NCI-H510A treated with DMSO at 0.1 percent for 48 hours (cell line): ENCODE measurements at regions not wholly inside any gene's neighbourhood (a gene's known extent, or its start where the extent isn't known, plus 50 kb on each side); places are given as distances from the start of the nearest gene placed in this dataset.

Experiments used
- DNase-seq: peaks from one replicate; lab custom pipeline; 2025; lab: John Stamatoyannopoulos, UW

GRCh38 chr17:79246225-79247190 lies 171.9 kb downstream of the ENGASE start:
- DNase-seq = no peak

GRCh38 chr17:79244665-79245064 lies 170.0 kb downstream of the ENGASE start:
- DNase-seq = no peak

- no peak for DNase-seq
These were observed 169.4 kb downstream of the ENGASE start for GRCh38 chr17:79243996-79244395.

GRCh38 chr17:79243603-79243990 lies 169.0 kb downstream of the ENGASE start:
- no peak for DNase-seq

- no peak for DNase-seq
These were observed 168.4 kb downstream of the ENGASE start for GRCh38 chr17:79242873-79243602.

GRCh38 chr17:79242393-79242792 lies 167.8 kb downstream of the ENGASE start:
- DNase-seq = no peak

GRCh38 chr17:79241616-79242015 lies 167.0 kb downstream of the ENGASE start:
- no peak for DNase-seq

GRCh38 chr17:79239205-79239604 lies 164.6 kb downstream of the ENGASE start:
- no peak for DNase-seq

GRCh38 chr17:79237448-79238053 lies 162.9 kb downstream of the ENGASE start:
- DNase-seq = no peak

- DNase-seq = no peak
These were observed 161.2 kb downstream of the ENGASE start for GRCh38 chr17:79235808-79236207.

- no peak for DNase-seq
These were observed 159.4 kb downstream of the ENGASE start for GRCh38 chr17:79233916-79234551.

GRCh38 chr17:79232957-79233356 lies 158.3 kb downstream of the ENGASE start:
- DNase-seq = no peak

- DNase-seq = no peak
These were observed 157.2 kb downstream of the ENGASE start for GRCh38 chr17:79231766-79232287.

- DNase-seq = no peak
These were observed 156.0 kb downstream of the ENGASE start for GRCh38 chr17:79230576-79230975.

- no peak for DNase-seq
These were observed 151.4 kb downstream of the ENGASE start for GRCh38 chr17:79226037-79226436.

- DNase-seq = no peak
These were observed 150.3 kb downstream of the ENGASE start for GRCh38 chr17:79224903-79225302.

GRCh38 chr17:79224476-79224875 lies 149.9 kb downstream of the ENGASE start:
- DNase-seq = no peak

GRCh38 chr17:79223953-79224352 lies 149.3 kb downstream of the ENGASE start:
- DNase-seq = no peak

- DNase-seq = no peak
These were observed 148.8 kb downstream of the ENGASE start for GRCh38 chr17:79223471-79223870.

- no peak for DNase-seq
These were observed 147.0 kb downstream of the ENGASE start for GRCh38 chr17:79221597-79221996.

- DNase-seq = no peak
These were observed 146.2 kb downstream of the ENGASE start for GRCh38 chr17:79220713-79221291.
